HEK293T (cell line): ENCODE measurements at regions not wholly inside any gene's neighbourhood (a gene's known extent, or its start where the extent isn't known, plus 50 kb on each side); places are given as distances from the start of the nearest gene placed in this dataset.

Source experiments
- CTCF ChIA-PET: fragments of 350-600 bp; formaldehyde crosslinking; extraction: SDS; loops from one replicate; lab custom pipeline; 2021; ENCODE audit warnings: antibody characterized with exemption, inconsistent platforms; lab: Yijun Ruan, JAX
- POLR2A ChIA-PET: fragments of 350-600 bp; formaldehyde crosslinking; extraction: SDS; loops from one replicate; lab custom pipeline; 2020; ENCODE audit warnings: antibody characterized with exemption, inconsistent platforms; lab: Yijun Ruan, JAX
- DNase-seq: peaks from one replicate; pipeline ENCODE4 v3.0.0; 2012; ENCODE audit warnings: mixed read lengths; ENCODE audit errors: extremely low spot score
- ARNT ChIP-seq: fragments of 450-650 bp; IDR thresholded peaks from 2 replicates; pipeline ENCODE4 v1.6.1; 2017; ENCODE audit warnings: mild to moderate bottlenecking
- BHLHE40 ChIP-seq: fragments of 450-650 bp; IDR thresholded peaks from 2 replicates; pipeline ENCODE4 v1.6.1; 2016; ENCODE audit warnings: mild to moderate bottlenecking, moderate library complexity, borderline replicate concordance
- CTBP1 ChIP-seq: fragments of 450-650 bp; IDR thresholded peaks from 2 replicates; pipeline ENCODE4 v1.6.1; 2016; ENCODE audit warnings: borderline replicate concordance
- ELF4 ChIP-seq: fragments of 450-650 bp; IDR thresholded peaks from 2 replicates; pipeline ENCODE4 v1.6.1; 2017; ENCODE audit warnings: antibody characterized with exemption
- FOXA1 ChIP-seq: fragments of 450-650 bp; IDR thresholded peaks from 2 replicates; pipeline ENCODE4 v1.6.1; 2016; ENCODE audit warnings: mild to moderate bottlenecking
- FOXK2 ChIP-seq: fragments of 450-650 bp; IDR thresholded peaks from 2 replicates; pipeline ENCODE4 v1.6.1; 2016; ENCODE audit warnings: mild to moderate bottlenecking
- FOXM1 ChIP-seq: fragments of 450-650 bp; IDR thresholded peaks from 2 replicates; pipeline ENCODE4 v1.6.1; 2017; ENCODE audit warnings: mild to moderate bottlenecking, borderline replicate concordance
- HDGF ChIP-seq: fragments of 450-650 bp; IDR thresholded peaks from 2 replicates; pipeline ENCODE4 v1.6.1; 2017; ENCODE audit warnings: antibody characterized with exemption, borderline replicate concordance
- L3MBTL2 ChIP-seq: fragments of 450-650 bp; conservative IDR thresholded peaks from 2 replicates; pipeline ENCODE4 v1.6.1; 2016; ENCODE audit warnings: mild to moderate bottlenecking
- LEF1 ChIP-seq: fragments of 450-650 bp; IDR thresholded peaks from 2 replicates; pipeline ENCODE4 v1.6.1; 2017; ENCODE audit warnings: mild to moderate bottlenecking, borderline replicate concordance
- NFRKB ChIP-seq: fragments of 450-650 bp; IDR thresholded peaks from 2 replicates; pipeline ENCODE4 v1.6.1; 2016; ENCODE audit warnings: mild to moderate bottlenecking, moderate library complexity
- SP1 ChIP-seq: fragments of 450-650 bp; IDR thresholded peaks from 2 replicates; pipeline ENCODE4 v1.6.1; 2017
- SUZ12 ChIP-seq: fragments of 450-650 bp; IDR thresholded peaks from 2 replicates; pipeline ENCODE4 v1.6.1; 2016; ENCODE audit warnings: mild to moderate bottlenecking
- TARDBP ChIP-seq: fragments of 450-650 bp; IDR thresholded peaks from 2 replicates; pipeline ENCODE4 v1.6.1; 2016
- ZNF384 ChIP-seq: fragments of 450-650 bp; IDR thresholded peaks from 2 replicates; pipeline ENCODE4 v1.6.1; 2016
- TF ChIP-seq, protein P1 (sequence below): fragments of 450-650 bp; IDR thresholded peaks from 2 replicates; pipeline ENCODE4 v1.6.1; 2016

DNA sequence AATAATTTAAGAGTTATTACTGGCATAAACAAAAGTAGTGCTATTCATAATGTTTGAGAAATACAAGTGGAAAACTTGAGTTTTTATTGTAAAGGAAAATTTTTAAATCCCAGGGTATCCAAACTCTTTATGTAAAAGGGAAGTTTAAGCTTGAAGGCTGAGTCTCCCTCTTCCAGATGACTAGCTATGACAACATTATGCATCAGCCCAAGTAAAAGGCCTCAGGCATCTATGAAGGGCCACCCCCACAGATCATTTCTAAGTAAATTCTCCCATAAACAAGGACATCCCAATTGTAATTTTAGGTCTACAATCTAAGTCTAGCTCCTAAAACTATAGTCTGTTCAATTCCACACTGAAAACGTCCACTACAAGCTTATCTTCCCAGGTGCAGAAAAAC lies 166.2 kb upstream of the STEAP1 start:
- POLR2A ChIA-PET = no interaction called here
- TF ChIP-seq, protein P1, sequence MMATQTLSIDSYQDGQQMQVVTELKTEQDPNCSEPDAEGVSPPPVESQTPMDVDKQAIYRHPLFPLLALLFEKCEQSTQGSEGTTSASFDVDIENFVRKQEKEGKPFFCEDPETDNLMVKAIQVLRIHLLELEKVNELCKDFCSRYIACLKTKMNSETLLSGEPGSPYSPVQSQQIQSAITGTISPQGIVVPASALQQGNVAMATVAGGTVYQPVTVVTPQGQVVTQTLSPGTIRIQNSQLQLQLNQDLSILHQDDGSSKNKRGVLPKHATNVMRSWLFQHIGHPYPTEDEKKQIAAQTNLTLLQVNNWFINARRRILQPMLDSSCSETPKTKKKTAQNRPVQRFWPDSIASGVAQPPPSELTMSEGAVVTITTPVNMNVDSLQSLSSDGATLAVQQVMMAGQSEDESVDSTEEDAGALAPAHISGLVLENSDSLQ = no peak
- TF ChIP-seq TARDBP = no peak
- TF ChIP-seq NFRKB = no peak
- TF ChIP-seq SUZ12 = no peak
- TF ChIP-seq LEF1 = no peak
- no peak for TF ChIP-seq ARNT
- TF ChIP-seq CTBP1 = no peak
- no peak for DNase-seq
- CTCF ChIA-PET = no interaction called here

DNA sequence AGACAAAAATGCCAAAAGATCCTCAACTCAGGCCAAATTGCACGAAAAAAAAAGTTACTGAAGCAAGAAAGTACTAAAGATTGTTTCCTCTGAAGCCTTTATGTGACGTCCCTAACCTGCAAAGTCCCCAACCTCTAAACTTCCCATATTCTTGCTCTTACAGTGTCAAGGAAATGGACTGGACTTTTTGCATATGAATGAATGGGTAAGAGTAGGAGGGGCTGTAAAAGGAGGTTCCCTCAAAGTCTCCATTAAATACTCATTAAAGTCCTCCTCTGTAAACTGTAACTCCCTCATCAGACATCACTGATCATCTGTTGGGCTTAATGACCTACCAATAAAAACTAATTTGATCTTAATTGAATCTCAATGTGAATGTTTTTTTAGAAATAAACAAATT lies 164.8 kb upstream of the STEAP1 start:
- TF ChIP-seq FOXK2 (no peak), SUZ12 (no peak), LEF1 (no peak), BHLHE40 (no peak), NFRKB (no peak), FOXM1 (no peak), ZNF384 (no peak), TARDBP (no peak), ELF4 (no peak), HDGF (no peak), ARNT (no peak), SP1 (no peak)
- TF ChIP-seq, protein P1 = no peak
- DNase-seq = no peak
- ChIA-PET POLR2A (no interaction called here), CTCF (no interaction called here)

DNA sequence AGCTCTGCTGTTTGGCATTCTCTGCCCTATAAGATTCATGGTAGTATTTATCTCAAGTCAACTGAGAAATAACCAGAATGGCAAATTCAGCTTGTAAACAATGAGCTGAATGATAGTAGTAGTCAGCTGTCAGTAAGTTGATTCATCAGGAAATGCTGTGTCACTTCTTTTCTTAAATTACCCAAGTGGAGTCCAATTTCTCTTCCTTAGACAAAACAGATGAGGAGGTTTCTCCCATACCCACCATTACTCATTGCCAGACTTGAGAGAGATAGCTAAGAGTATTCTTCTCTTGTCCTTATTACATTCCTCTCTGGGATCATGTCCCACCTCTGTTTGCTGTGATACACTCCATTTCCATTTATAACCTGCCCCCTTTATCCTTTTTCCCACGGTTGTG lies 159.8 kb upstream of the STEAP1 start:
- ChIA-PET POLR2A (no interaction called here), CTCF (no interaction called here)
- TF ChIP-seq FOXK2 = no peak
- TF ChIP-seq SP1 = no peak
- TF ChIP-seq FOXA1 = no peak
- TF ChIP-seq HDGF = no peak
- TF ChIP-seq BHLHE40 = no peak
- no peak for TF ChIP-seq ELF4
- TF ChIP-seq, protein P1 = no peak
- no peak for TF ChIP-seq LEF1
- TF ChIP-seq L3MBTL2 = no peak
- no peak for TF ChIP-seq CTBP1
- no peak for DNase-seq

DNA sequence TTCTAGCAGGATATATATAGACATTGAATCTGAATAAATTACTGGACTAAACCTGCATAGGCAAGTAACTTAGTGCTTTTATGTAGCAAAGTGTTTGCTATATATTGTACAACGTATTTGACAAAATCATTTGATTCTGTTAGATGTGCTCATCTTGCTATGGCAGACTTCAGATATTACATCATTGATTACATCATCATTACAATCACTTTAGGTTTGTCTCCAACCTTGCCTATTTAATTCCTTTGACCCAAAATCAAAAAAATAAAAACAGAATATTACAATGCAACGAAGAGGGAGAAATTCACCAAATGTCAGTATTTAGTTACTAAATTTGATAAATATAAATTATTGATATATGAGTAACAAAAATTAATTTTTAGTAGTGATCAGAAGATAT lies 155.7 kb upstream of the STEAP1 start:
- ChIA-PET POLR2A (no interaction called here), CTCF (no interaction called here)
- no peak for DNase-seq
- TF ChIP-seq CTBP1 (no peak), FOXM1 (no peak), TARDBP (no peak), FOXK2 (no peak), ZNF384 (no peak), LEF1 (no peak), FOXA1 (no peak), HDGF (no peak), NFRKB (no peak), ELF4 (no peak), SUZ12 (no peak), SP1 (no peak), ARNT (no peak), BHLHE40 (no peak), L3MBTL2 (no peak)
- TF ChIP-seq, protein P1 = no peak

DNA sequence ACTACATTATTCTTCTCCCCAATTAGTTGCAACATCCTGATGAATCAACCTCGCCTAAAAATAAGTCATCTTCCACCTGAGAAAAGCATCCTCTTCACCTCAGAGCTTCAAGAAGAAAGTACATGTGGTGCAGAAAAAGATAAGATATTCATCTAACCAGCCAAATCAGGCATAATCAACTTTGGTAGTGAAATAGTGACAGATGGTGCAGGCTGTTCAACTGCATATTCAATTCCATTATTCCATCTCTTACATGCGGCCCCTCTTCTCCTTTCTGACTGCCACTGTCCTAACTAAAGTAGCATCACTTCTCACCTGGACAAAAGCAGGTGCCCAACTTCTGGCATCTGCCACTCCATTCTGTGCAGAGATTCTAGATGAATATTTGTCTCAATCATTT lies 148.4 kb upstream of the STEAP1 start:
- DNase-seq = no peak
- CTCF ChIA-PET = no interaction called here
- POLR2A ChIA-PET = no interaction called here
- TF ChIP-seq ZNF384 (no peak), FOXK2 (no peak), BHLHE40 (no peak), LEF1 (no peak), FOXA1 (no peak), FOXM1 (no peak), CTBP1 (no peak), HDGF (no peak), ELF4 (no peak), ARNT (no peak)
- TF ChIP-seq, protein P1 = no peak
